Esophagus squamous epithelium (tissue), 4 donors: ENCODE measurements at regions not wholly inside any gene's neighbourhood (a gene's known extent, or its start where the extent isn't known, plus 50 kb on each side); places are given as distances from the start of the nearest gene placed in this dataset.

Experiments
- POLR2A ChIP-seq, 4 donors: fragments of 450-650 bp; IDR thresholded peaks; one replicate each; pipeline ENCODE4 v1.6.1; 2017; ENCODE audit warnings: antibody characterized with exemption in 4 of 4, mild to moderate bottlenecking in 4 of 4, moderate library complexity in 3 of 4
- TF ChIP-seq, protein P1 (sequence below), 6 experiments: fragments of 450-650 bp in 4 of 6; fragments of 200-600 bp in 2 of 6; sonication (generic) in 2 of 6; IDR thresholded peaks; one replicate each; pipeline ENCODE4 v1.5.1; 2016 to 2019; ENCODE audit warnings: antibody characterized with exemption in 6 of 6, mild to moderate bottlenecking in 4 of 6, moderate library complexity in 4 of 6

DNA sequence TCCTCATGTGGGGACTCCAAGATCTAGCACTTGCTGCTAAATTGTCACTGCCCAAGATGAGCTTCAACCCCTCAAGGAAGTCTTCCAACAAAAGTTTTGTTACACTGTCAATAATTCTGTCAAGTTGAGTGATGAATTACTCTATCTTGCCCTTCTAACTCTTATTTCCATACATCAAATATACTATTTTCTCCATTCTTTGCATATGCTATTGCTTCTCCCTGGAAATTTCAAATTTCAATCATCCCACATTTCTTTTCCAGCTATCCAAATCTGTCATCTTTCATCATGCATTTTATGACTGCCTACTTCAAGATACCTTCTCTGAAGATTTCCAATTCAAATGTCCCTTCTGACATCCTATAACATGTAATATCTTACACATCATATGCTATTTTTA, 175.2 kb upstream of the KCND2 start:
- TF ChIP-seq, protein P1, sequence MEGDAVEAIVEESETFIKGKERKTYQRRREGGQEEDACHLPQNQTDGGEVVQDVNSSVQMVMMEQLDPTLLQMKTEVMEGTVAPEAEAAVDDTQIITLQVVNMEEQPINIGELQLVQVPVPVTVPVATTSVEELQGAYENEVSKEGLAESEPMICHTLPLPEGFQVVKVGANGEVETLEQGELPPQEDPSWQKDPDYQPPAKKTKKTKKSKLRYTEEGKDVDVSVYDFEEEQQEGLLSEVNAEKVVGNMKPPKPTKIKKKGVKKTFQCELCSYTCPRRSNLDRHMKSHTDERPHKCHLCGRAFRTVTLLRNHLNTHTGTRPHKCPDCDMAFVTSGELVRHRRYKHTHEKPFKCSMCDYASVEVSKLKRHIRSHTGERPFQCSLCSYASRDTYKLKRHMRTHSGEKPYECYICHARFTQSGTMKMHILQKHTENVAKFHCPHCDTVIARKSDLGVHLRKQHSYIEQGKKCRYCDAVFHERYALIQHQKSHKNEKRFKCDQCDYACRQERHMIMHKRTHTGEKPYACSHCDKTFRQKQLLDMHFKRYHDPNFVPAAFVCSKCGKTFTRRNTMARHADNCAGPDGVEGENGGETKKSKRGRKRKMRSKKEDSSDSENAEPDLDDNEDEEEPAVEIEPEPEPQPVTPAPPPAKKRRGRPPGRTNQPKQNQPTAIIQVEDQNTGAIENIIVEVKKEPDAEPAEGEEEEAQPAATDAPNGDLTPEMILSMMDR (IDR thresholded peaks at IDR 0.05): no peak
- TF ChIP-seq POLR2A (IDR thresholded peaks at IDR 0.05): no peak
